HepG2 (cell line): ENCODE measurements at regions not wholly inside any gene's neighbourhood (a gene's known extent, or its start where the extent isn't known, plus 50 kb on each side); places are given as distances from the start of the nearest gene placed in this dataset.

Source experiments
- ATAC-seq: fragments of 200-7000 bp; cut with Tn5 transposase; 3 replicates; pipeline ENCODE4 v1.9.1; 2020; ENCODE audit warnings: mild to moderate bottlenecking, moderate library complexity
- BruUV-seq: library from RNA; stranded (reverse); fragments of 400-500 nt; replicated peaks from 2 replicates; lab custom pipeline; 2021; lab: Mats Ljungman, UMichigan
- CTCF ChIA-PET: fragments of 300-600 bp; formaldehyde crosslinking; extraction: SDS; loops from one replicate; lab custom pipeline; 2021; ENCODE audit warnings: low total read pairs, inconsistent platforms, low intra/inter-chr PET ratio; lab: Yijun Ruan, JAX
- POLR2A ChIA-PET: fragments of 350-600 bp; sonication (Branson Sonifier 250); formaldehyde crosslinking; loops from one replicate; lab custom pipeline; 2020; ENCODE audit warnings: antibody characterized with exemption, inconsistent platforms; lab: Yijun Ruan, JAX
- DNase-seq: peaks from one replicate; pipeline ENCODE4 v3.0.0-alpha.2; 2015; ENCODE audit warnings: low spot score
- FAIRE-seq: peaks from 3 replicates; lab custom pipeline; 2011; peaks lifted over from hg19 to GRCh38; lab: Jason Lieb, UNC
- H2AFZ ChIP-seq: one replicate; pipeline ENCODE4 v1.6.1; 2011; ENCODE audit warnings: low read length, inconsistent platforms
- H3K27ac ChIP-seq: fragments of 300-600 bp; 3 replicates; pipeline ENCODE4 v1.8.0; 2011; ENCODE audit warnings: mixed run types, mild to moderate bottlenecking, mixed read lengths, low read length, inconsistent platforms; ENCODE audit not compliant: insufficient read depth; ENCODE audit errors: extremely low read length
- H3K27me3 ChIP-seq, 2 experiments: fragments of 200-600 bp in 1 of 2; 2 replicates in 1 of 2; 3 replicates in 1 of 2; pipeline versions ENCODE4 v1.6.0 to v1.8.0; 2011; ENCODE audit warnings: low read length in 2 of 2, mild to moderate bottlenecking in 2 of 2, moderate library complexity in 2 of 2, inconsistent platforms in 1 of 2; ENCODE audit not compliant: insufficient read depth in 2 of 2, control insufficient read depth in 1 of 2
- H3K36me3 ChIP-seq, 2 experiments: fragments of 200-600 bp in 1 of 2; replicated peaks in 1 of 2; 2 replicates in 1 of 2; 3 replicates in 1 of 2; pipeline versions ENCODE4 v1.5.1 to v1.8.0; 2011; ENCODE audit warnings: low read length in 2 of 2, inconsistent platforms in 1 of 2; ENCODE audit not compliant: insufficient read depth in 2 of 2, control insufficient read depth in 1 of 2
- H3K4me1 ChIP-seq: 2 replicates; pipeline ENCODE4 v1.5.1; 2012; ENCODE audit warnings: low read length, inconsistent platforms; ENCODE audit not compliant: insufficient read depth
- H3K4me2 ChIP-seq: 2 replicates; pipeline ENCODE4 v1.6.0; 2011; ENCODE audit warnings: low read depth, low read length, inconsistent platforms
- H3K4me3 ChIP-seq, 3 experiments: fragments of 200-600 bp in 1 of 3; sonication (generic), shearing (Covaris generic) in 1 of 3; replicated peaks in 1 of 3; 2 replicates each; pipeline ENCODE4 v1.5.1; 2011 to 2016; ENCODE audit warnings: low read length in 3 of 3, inconsistent platforms in 2 of 3, low read depth in 2 of 3, mild to moderate bottlenecking in 2 of 3, control low read depth in 1 of 3, mixed read lengths in 1 of 3; ENCODE audit not compliant: insufficient read depth in 1 of 3
- H3K79me2 ChIP-seq: one replicate; pipeline ENCODE4 v1.6.1; 2011; ENCODE audit warnings: low read length, inconsistent platforms; ENCODE audit not compliant: insufficient read depth
- H3K9ac ChIP-seq: 2 replicates; pipeline ENCODE4 v1.6.0; 2011; ENCODE audit warnings: mild to moderate bottlenecking, low read depth, low read length, inconsistent platforms; ENCODE audit not compliant: insufficient read depth
- H3K9me3 ChIP-seq: 2 replicates; pipeline ENCODE4 v1.5.1; 2012; ENCODE audit warnings: mild to moderate bottlenecking, low read length
- H4K20me1 ChIP-seq: 2 replicates; pipeline ENCODE4 v1.6.0; 2011; ENCODE audit warnings: inconsistent platforms, mild to moderate bottlenecking, low read length, moderate library complexity; ENCODE audit not compliant: insufficient read depth
- SALL1 ChIP-seq: sonication (generic); formaldehyde crosslinking; IDR thresholded peaks from 2 replicates; pipeline ENCODE4 v1.8.0; 2022; ENCODE audit warnings: mild to moderate bottlenecking, missing genetic modification reagents
- ZBTB38 ChIP-seq: sonication (generic); formaldehyde crosslinking; IDR thresholded peaks from 2 replicates; pipeline ENCODE4 v1.5.1; 2020; ENCODE audit warnings: mild to moderate bottlenecking, missing genetic modification reagents
- ZNF713 ChIP-seq: sonication (generic); formaldehyde crosslinking; IDR thresholded peaks from 2 replicates; pipeline ENCODE4 v1.4.0; 2020; ENCODE audit warnings: mild to moderate bottlenecking, missing genetic modification reagents
- WGBS: methylation state at CpG from one replicate; pipeline ENCODE4 v1.1.6; 2017; ENCODE audit warnings: low lambda C conversion rate; 5-methylcytosine and 5-hydroxymethylcytosine counted together
- in situ Hi-C: cut with HindIII; loops from 2 replicates; pipeline ENCODE4 v1.10.0; 2017; ENCODE audit warnings: low pct_unique_long_range_greater_than_20kb; ENCODE audit not compliant: extremely low pct_ligation_motif_present
- intact Hi-C: fragments of 100-400 bp; cut with micrococcal nuclease; formaldehyde crosslinking; loops from one replicate; pipeline ENCODE4 v1.10.0; 2022; ENCODE audit not compliant: unreplicated experiment
- TF ChIP-seq, protein P1 (sequence below): fragments of 450-650 bp; IDR thresholded peaks from 2 replicates; pipeline ENCODE4 v1.6.1; 2016

GRCh38 chr7:35492451-35493175 lies 202.3 kb downstream of the HERPUD2 start:
- H3K79me2 ChIP-seq = no peaks in the 10 kb centered on the region
- no peak overlapping the region for H3K27ac ChIP-seq
- ChIA-PET CTCF (no interaction called here), POLR2A (no interaction called here)
- WGBS = 30% methylated on average over 17 of the region's 19 CpGs
- ATAC-seq (no peak), DNase-seq (no peak), FAIRE-seq (no peak)
- no peaks in the 10 kb centered on the region for H3K36me3 ChIP-seq
- in situ Hi-C loops = no loop called here
- H3K4me1 ChIP-seq = no peaks in the 10 kb centered on the region
- intact Hi-C loops = no loop called here
- H3K27me3 ChIP-seq = peaks cover 0 to 8% of the 10 kb centered on the region in 2 experiments; a peak in 3 of 5 replicates
- no peak overlapping the region for H2AFZ ChIP-seq
- no peak overlapping the region for H3K9ac ChIP-seq
- H3K4me2 ChIP-seq = no peak overlapping the region
- no TSS peak for BruUV-seq
- TF ChIP-seq SALL1 (CRISPR knock-in tag) (no peak), ZNF713 (CRISPR knock-in tag) (no peak)
- no peaks in the 10 kb centered on the region for H4K20me1 ChIP-seq
- H3K4me3 ChIP-seq = no peak overlapping the region
- no peaks in the 10 kb centered on the region for H3K9me3 ChIP-seq

- in situ Hi-C loops (no loop called here), intact Hi-C loops (no loop called here)
- H2AFZ ChIP-seq = no peak overlapping the region
- ChIA-PET CTCF (no interaction called here), POLR2A (no interaction called here)
- no peaks in the 10 kb centered on the region for H3K4me1 ChIP-seq
- no peak overlapping the region for H3K4me3 ChIP-seq
- no peak overlapping the region for H3K27ac ChIP-seq
- no peak for TF ChIP-seq ZBTB38 (CRISPR knock-in tag)
- TF ChIP-seq, protein P1, sequence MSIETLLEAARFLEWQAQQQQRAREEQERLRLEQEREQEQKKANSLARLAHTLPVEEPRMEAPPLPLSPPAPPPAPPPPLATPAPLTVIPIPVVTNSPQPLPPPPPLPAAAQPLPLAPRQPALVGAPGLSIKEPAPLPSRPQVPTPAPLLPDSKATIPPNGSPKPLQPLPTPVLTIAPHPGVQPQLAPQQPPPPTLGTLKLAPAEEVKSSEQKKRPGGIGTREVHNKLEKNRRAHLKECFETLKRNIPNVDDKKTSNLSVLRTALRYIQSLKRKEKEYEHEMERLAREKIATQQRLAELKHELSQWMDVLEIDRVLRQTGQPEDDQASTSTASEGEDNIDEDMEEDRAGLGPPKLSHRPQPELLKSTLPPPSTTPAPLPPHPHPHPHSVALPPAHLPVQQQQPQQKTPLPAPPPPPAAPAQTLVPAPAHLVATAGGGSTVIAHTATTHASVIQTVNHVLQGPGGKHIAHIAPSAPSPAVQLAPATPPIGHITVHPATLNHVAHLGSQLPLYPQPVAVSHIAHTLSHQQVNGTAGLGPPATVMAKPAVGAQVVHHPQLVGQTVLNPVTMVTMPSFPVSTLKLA = peak; percentile 11; the same call in 1 of the 2 replicates
- no peak for DNase-seq
- ATAC-seq = no peak
- no peaks in the 10 kb centered on the region for H3K79me2 ChIP-seq
- no peaks in the 10 kb centered on the region for H4K20me1 ChIP-seq
- 7% methylated on average over 1 of the region's 1 CpG for WGBS
- H3K4me2 ChIP-seq = no peak overlapping the region
- H3K36me3 ChIP-seq = no peaks in the 10 kb centered on the region
- H3K9me3 ChIP-seq = no peaks in the 10 kb centered on the region
- H3K9ac ChIP-seq = no peak overlapping the region
- BruUV-seq = no TSS peak
- FAIRE-seq = no peak
- H3K27me3 ChIP-seq = peaks cover 0 to 8% of the 10 kb centered on the region in 2 experiments; a peak in 3 of 5 replicates
Measured at GRCh38 chr7:35491233-35491632, 203.7 kb downstream of the HERPUD2 start.
